ENCODE measurements at regions not wholly inside any gene's neighbourhood (a gene's known extent, or its start where the extent isn't known, plus 50 kb on each side); places are given as distances from the start of the nearest gene placed in this dataset.

- DNase-seq (ENCODE audit: low spot score): no peak
- intact Hi-C loops (cut with micrococcal nuclease; ENCODE audit: unreplicated experiment) (no loop called here), in situ Hi-C loops (cut with HindIII; ENCODE audit: extremely low pct_ligation_motif_present, low pct_unique_long_range_greater_than_20kb) (no loop called here)
- WGBS (ENCODE audit: low lambda C conversion rate): 19% methylated on average over 7 of the region's 7 CpGs
- no peak for FAIRE-seq
- ChIA-PET CTCF (ENCODE audit: low intra/inter-chr PET ratio, low total read pairs) (no interaction called here), POLR2A (no interaction called here)
- H3K9me3 ChIP-seq (ENCODE audit: low read length): no peaks in the 10 kb centered on the region
- no peaks in the 10 kb centered on the region for H3K79me2 ChIP-seq (ENCODE audit: insufficient read depth, low read length)
- H3K9ac ChIP-seq (ENCODE audit: insufficient read depth, low read depth, low read length): no peak overlapping the region
- H4K20me1 ChIP-seq (ENCODE audit: insufficient read depth, low read length): no peaks in the 10 kb centered on the region
- H2AFZ ChIP-seq (ENCODE audit: low read length): no peak overlapping the region
- no peak overlapping the region for H3K4me3 ChIP-seq (replicated peaks in 1 of 3; ENCODE audit: insufficient read depth in 1 of 3, low read depth in 2 of 3, low read length in 3 of 3)
- no peak overlapping the region for H3K27ac ChIP-seq (ENCODE audit: extremely low read length, insufficient read depth, low read length)
- no peaks in the 10 kb centered on the region for H3K4me1 ChIP-seq (ENCODE audit: insufficient read depth, low read length)
- ATAC-seq: no peak
- TF ChIP-seq ZNF362 (CRISPR knock-in tag; IDR thresholded peaks at IDR 0.05; ENCODE audit: borderline replicate concordance) (no peak), ZBTB49 (CRISPR knock-in tag; IDR thresholded peaks at IDR 0.05; ENCODE audit: borderline replicate concordance) (no peak), UBTF (CRISPR knock-in tag; IDR thresholded peaks at IDR 0.05) (no peak), SIN3A (IDR thresholded peaks at IDR 0.05; ENCODE audit: borderline replicate concordance, low read depth, low read length) (no peak), ZNF619 (CRISPR knock-in tag; IDR thresholded peaks at IDR 0.05) (no peak), FOXO1 (CRISPR knock-in tag; IDR thresholded peaks at IDR 0.05) (no peak), ZNF839 (CRISPR knock-in tag; IDR thresholded peaks at IDR 0.05; ENCODE audit: borderline replicate concordance) (no peak), ZHX1 (CRISPR knock-in tag; IDR thresholded peaks at IDR 0.05; ENCODE audit: low read depth) (no peak), DDIT3 (CRISPR knock-in tag; IDR thresholded peaks at IDR 0.05) (no peak), ZBTB1 (CRISPR knock-in tag; IDR thresholded peaks at IDR 0.05; ENCODE audit: borderline replicate concordance) (no peak), ZNF607 (CRISPR knock-in tag; IDR thresholded peaks at IDR 0.05; ENCODE audit: borderline replicate concordance) (no peak)
- H3K27me3 ChIP-seq (ENCODE audit: control insufficient read depth in 1 of 2, insufficient read depth in 2 of 2, low read length in 2 of 2): no peaks in the 10 kb centered on the region
- no TSS peak for BruUV-seq (replicated peaks)
- no peak overlapping the region for H3K4me2 ChIP-seq (ENCODE audit: low read depth, low read length)
- no peaks in the 10 kb centered on the region for H3K36me3 ChIP-seq (replicated peaks in 1 of 2; ENCODE audit: control insufficient read depth in 1 of 2, insufficient read depth in 2 of 2, low read length in 2 of 2)
These were observed 331.9 kb downstream of the TGFB2 start for GRCh38 chr1:218677026-218677425.

All from HepG2 (cell line).